Tibial nerve (tissue), 3 donors: ENCODE measurements at regions not wholly inside any gene's neighbourhood (a gene's known extent, or its start where the extent isn't known, plus 50 kb on each side); places are given as distances from the start of the nearest gene placed in this dataset.
"Not testable (repeated sequence)": the region's sequence is repeated elsewhere in the genome, so short reads cannot be mapped to it uniquely, and the experiment has no call there.

ENCODE experiments used
- CTCF ChIP-seq, 5 experiments: fragments of 200-600 bp in 3 of 5; fragments of 450-650 bp in 2 of 5; sonication (generic) in 3 of 5; IDR thresholded peaks; one replicate each; pipeline ENCODE4 v1.5.1; 2016 to 2019; ENCODE audit warnings: antibody characterized with exemption in 5 of 5, mild to moderate bottlenecking in 3 of 5, moderate library complexity in 2 of 5
- POLR2A ChIP-seq, 2 donors: fragments of 450-650 bp; IDR thresholded peaks; one replicate each; pipeline ENCODE4 v1.6.1; 2017; ENCODE audit warnings: antibody characterized with exemption in 2 of 2, mild to moderate bottlenecking in 2 of 2, moderate library complexity in 2 of 2

- TF ChIP-seq CTCF, POLR2A (IDR thresholded peaks at IDR 0.05): not testable (repeated sequence)
Observed at GRCh38 chr22:23446194-23446593, 133.9 kb downstream of the IGLL1 start.
